GM12874 (cell line): ENCODE measurements at regions not wholly inside any gene's neighbourhood (a gene's known extent, or its start where the extent isn't known, plus 50 kb on each side); places are given as distances from the start of the nearest gene placed in this dataset.

ENCODE experiments used
- CTCF ChIP-seq: IDR thresholded peaks from 2 replicates; pipeline ENCODE4 v1.5.1; 2011; ENCODE audit warnings: low read depth, mild to moderate bottlenecking, control low read depth, low read length, moderate library complexity; ENCODE audit not compliant: insufficient read depth

DNA sequence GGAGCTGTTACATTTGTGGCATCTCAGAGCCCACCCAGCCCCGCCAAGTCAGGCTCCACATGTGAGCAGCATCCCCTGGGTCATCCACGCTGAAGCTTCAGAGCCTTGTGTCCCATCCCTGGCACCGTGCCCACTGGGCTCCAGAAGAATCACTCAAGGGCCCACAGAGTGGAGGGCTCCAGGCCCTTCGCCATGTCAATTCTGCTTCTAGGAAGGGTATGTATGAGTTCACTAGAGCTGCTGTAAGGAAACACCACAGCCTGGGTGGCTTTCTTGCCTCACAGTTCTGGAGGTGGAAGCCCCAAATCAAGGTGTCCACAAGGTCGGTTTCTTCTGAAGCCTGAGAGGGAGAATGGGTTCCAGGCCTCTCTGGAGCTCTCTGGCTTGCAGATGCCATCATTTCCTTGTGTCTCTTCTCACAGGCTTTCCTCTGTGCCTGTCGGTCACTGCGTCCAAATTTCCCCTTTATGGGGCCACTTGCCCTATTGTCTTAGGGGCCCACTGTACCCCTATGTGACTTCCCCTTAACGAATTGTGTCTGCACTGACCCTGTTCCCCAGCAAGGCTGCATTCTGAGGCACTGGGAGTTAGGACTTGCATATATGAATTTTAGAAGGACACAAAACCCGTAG, 1476.0 kb downstream of the TBC1D22A start:
- TF ChIP-seq CTCF: no peak

DNA sequence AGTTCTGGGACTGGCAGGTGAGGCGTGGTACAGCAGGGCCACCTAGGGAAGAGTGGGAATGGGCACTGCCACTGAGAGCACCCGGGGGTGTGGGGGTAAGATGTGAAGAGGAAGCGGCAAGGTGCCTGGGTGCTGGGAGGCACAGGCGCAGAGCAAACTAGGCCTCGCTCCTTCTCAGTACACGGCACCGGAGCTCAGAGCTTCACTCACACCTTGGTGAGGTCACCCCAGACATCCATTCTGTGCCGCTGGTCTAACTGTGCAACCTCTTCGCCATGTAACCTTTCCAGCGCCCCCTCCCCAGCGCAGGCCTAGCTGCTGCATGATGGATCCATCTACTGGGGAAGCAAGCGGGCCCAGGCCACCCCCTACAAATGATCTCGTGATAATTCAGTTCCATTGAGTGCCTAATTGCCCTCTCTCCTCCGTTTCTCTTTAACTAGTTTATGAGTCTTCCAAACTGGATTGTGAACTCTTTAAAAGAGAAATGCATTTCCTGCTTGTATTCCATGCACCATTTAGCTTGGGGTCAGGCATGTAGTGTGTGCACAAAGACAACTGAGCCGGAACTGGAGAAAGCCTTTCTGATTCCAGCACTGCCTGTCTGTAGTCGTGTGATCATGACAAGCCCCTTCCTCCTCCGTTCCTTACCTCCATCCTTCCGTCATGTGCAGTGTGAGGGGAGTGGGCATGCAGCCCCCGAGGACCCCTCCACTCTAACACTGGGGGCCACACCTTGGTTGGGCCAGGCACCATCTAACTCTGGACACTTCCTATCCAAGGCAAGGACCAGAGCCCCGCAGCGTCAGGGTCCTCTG, 1475.2 kb downstream of the TBC1D22A start:
- TF ChIP-seq CTCF: no peak

GRCh38 chr22:48236261-48236660, 1473.8 kb downstream of the TBC1D22A start:
- no peak for TF ChIP-seq CTCF

DNA sequence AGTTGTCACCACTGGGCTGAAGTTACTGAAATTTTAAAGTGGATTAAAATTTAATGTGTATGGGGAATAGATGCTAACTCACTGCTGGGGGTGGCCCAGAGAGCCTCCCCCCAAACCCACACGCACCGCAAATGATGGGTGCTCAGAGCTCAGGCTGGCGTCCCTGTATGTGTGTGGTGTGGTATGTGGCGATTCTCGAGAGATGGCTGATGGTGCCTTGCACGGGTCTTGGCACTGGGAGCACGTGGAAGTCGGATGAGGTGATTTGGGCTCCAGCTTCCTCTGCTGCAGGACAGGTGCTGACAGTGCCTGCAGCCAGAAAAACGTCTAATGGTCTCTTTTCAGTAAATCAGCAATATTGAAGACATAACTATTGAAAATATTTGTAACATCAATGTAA, 1473.3 kb downstream of the TBC1D22A start:
- TF ChIP-seq CTCF: no peak

GRCh38 chr22:48234011-48234410, 1471.6 kb downstream of the TBC1D22A start:
- TF ChIP-seq CTCF: no peak

DNA sequence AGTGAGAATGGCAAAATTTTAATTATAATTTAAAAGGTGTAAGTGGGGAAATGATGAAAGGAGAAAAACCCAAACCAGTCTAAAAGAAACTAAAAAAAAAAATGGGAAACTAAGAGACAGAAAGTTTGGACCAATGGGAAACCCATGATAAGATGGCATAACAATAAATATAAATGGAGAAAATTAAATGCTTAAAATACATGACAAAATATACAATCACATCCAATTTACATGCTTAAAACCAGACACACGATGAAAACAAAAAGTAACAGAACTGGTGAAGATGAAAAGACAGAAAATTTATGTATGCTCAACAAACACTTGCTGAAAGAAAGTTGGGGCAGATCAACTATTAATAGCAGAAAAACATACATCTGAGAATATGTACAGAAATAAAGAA, 1471.1 kb downstream of the TBC1D22A start:
- no peak for TF ChIP-seq CTCF

GRCh38 chr22:48228468-48228867, 1466.0 kb downstream of the TBC1D22A start:
- TF ChIP-seq CTCF: no peak
